HL-60 (cell line): ENCODE measurements at regions not wholly inside any gene's neighbourhood (a gene's known extent, or its start where the extent isn't known, plus 50 kb on each side); places are given as distances from the start of the nearest gene placed in this dataset.

Source experiments
- DNase-seq, 2 experiments: peaks; one replicate each; pipeline ENCODE4 v3.0.0-alpha.2; 2010 to 2020; ENCODE audit warnings: low read depth in 1 of 2, low spot score in 1 of 2
- H3K27ac ChIP-seq: fragments of 250-450 bp; sonication (Bioruptor Pico); replicated peaks from 2 replicates; pipeline ENCODE4 v1.5.1; 2020; ENCODE audit warnings: mild to moderate bottlenecking, moderate library complexity
- H3K27me3 ChIP-seq: fragments of 250-450 bp; sonication (Bioruptor Pico); 2 replicates; pipeline ENCODE4 v1.5.1; 2021; ENCODE audit warnings: mild to moderate bottlenecking, moderate library complexity; ENCODE audit not compliant: insufficient read depth, poor library complexity, severe bottlenecking
- H3K4me3 ChIP-seq: replicated peaks from 2 replicates; pipeline ENCODE4 v1.5.1; 2011; ENCODE audit warnings: mild to moderate bottlenecking, control low read depth, low read length; ENCODE audit not compliant: insufficient read depth
- GABPA ChIP-seq: IDR thresholded peaks from 2 replicates; pipeline ENCODE4 v1.6.1; 2012; ENCODE audit warnings: low read depth
- POLR2AphosphoS5 ChIP-seq: IDR thresholded peaks from 2 replicates; pipeline ENCODE4 v1.6.1; 2012; ENCODE audit warnings: low read depth
- SPI1 ChIP-seq: IDR thresholded peaks from 2 replicates; pipeline ENCODE4 v1.6.1; 2012; ENCODE audit warnings: low read depth, mild to moderate bottlenecking, borderline replicate concordance
- TF ChIP-seq, protein P1 (sequence below): IDR thresholded peaks from 2 replicates; pipeline ENCODE4 v1.6.1; 2012; ENCODE audit warnings: low read depth; ENCODE audit not compliant: insufficient replicate concordance
- TF ChIP-seq, protein P2 (sequence below): IDR thresholded peaks from one replicate; pipeline ENCODE4 v1.5.1; 2011; ENCODE audit warnings: low read length, control low read depth, inconsistent platforms; ENCODE audit not compliant: insufficient read depth

DNA sequence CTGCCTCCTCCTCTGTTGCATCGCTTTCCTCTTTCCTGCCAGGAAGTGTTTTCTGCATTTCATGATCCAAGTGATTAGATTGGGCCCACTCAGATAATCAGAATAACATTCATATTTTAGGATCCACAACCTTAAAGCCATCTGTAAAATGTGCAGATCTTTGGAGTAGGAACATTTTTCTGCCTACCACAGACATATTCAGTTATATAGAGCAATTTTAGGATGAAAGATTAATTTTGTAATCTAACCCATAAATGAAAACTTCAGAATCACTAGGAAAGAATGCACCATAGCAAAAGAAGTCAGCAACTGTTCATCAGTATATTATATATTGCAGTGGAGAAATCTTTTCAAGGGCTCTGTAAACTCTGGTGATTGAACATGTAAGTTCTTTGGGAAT, 659.9 kb upstream of the LUZP2 start:
- no peak for DNase-seq
- Histone ChIP-seq H3K4me3 (no peak overlapping the region), H3K27ac (no peak overlapping the region), H3K27me3 (no peaks in the 10 kb centered on the region)
- TF ChIP-seq, protein P1, sequence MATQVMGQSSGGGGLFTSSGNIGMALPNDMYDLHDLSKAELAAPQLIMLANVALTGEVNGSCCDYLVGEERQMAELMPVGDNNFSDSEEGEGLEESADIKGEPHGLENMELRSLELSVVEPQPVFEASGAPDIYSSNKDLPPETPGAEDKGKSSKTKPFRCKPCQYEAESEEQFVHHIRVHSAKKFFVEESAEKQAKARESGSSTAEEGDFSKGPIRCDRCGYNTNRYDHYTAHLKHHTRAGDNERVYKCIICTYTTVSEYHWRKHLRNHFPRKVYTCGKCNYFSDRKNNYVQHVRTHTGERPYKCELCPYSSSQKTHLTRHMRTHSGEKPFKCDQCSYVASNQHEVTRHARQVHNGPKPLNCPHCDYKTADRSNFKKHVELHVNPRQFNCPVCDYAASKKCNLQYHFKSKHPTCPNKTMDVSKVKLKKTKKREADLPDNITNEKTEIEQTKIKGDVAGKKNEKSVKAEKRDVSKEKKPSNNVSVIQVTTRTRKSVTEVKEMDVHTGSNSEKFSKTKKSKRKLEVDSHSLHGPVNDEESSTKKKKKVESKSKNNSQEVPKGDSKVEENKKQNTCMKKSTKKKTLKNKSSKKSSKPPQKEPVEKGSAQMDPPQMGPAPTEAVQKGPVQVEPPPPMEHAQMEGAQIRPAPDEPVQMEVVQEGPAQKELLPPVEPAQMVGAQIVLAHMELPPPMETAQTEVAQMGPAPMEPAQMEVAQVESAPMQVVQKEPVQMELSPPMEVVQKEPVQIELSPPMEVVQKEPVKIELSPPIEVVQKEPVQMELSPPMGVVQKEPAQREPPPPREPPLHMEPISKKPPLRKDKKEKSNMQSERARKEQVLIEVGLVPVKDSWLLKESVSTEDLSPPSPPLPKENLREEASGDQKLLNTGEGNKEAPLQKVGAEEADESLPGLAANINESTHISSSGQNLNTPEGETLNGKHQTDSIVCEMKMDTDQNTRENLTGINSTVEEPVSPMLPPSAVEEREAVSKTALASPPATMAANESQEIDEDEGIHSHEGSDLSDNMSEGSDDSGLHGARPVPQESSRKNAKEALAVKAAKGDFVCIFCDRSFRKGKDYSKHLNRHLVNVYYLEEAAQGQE: no peak

DNA sequence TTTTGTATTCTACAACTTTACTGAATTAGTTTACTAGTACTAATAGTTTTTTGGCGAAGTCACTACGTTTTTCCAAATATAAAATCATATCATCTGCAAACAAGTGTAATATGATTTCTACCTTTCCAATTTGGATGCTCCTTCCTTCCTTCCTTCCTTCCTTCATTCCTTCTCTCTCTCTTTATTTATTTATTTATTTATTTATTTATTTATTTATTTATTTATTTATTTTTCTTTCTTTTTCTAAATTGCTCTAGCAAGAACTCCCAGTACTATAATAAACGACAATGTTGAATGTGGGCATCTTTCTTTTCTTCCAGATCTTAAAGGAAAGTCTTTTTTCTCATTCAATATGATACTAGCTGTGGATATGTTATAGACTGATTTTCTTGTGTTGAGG, 656.0 kb upstream of the LUZP2 start:
- no peak for DNase-seq
- Histone ChIP-seq H3K4me3 (no peak overlapping the region), H3K27me3 (no peaks in the 10 kb centered on the region), H3K27ac (no peak overlapping the region)
- TF ChIP-seq POLR2AphosphoS5 (no peak), SPI1 (no peak), GABPA (no peak)
- TF ChIP-seq, protein P2, sequence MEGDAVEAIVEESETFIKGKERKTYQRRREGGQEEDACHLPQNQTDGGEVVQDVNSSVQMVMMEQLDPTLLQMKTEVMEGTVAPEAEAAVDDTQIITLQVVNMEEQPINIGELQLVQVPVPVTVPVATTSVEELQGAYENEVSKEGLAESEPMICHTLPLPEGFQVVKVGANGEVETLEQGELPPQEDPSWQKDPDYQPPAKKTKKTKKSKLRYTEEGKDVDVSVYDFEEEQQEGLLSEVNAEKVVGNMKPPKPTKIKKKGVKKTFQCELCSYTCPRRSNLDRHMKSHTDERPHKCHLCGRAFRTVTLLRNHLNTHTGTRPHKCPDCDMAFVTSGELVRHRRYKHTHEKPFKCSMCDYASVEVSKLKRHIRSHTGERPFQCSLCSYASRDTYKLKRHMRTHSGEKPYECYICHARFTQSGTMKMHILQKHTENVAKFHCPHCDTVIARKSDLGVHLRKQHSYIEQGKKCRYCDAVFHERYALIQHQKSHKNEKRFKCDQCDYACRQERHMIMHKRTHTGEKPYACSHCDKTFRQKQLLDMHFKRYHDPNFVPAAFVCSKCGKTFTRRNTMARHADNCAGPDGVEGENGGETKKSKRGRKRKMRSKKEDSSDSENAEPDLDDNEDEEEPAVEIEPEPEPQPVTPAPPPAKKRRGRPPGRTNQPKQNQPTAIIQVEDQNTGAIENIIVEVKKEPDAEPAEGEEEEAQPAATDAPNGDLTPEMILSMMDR: no peak
- TF ChIP-seq, protein P1: no peak

DNA sequence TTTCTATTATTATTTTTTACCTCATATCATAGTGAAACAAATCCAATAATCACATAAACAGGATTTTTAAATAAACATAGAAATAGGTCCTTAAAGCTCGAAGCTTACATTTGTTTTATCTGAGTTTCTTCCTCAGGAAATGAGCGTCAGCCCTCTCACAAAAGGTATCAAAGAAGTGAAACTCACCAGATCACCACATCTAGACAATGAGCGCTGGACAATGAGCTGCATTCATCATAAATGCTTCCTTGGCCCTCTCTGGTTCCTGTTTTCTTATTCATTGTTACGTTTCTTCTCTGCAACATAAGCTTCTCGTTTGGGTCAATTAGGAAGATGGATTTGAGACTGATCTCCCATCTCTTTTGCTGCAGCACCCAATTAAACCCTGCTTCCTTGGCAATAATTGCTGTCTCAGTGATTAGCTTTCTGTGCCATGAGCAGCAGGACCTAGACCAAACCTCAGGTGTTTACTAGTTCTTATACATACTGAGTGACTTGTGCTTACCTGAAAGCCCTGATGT, 649.9 kb upstream of the LUZP2 start:
- no peak for DNase-seq
- TF ChIP-seq POLR2AphosphoS5: no peak
- TF ChIP-seq, protein P1: no peak
- TF ChIP-seq GABPA: no peak
- no peak for TF ChIP-seq SPI1
- H3K4me3 ChIP-seq: no peak overlapping the region
- no peak overlapping the region for H3K27ac ChIP-seq
- H3K27me3 ChIP-seq: no peaks in the 10 kb centered on the region

DNA sequence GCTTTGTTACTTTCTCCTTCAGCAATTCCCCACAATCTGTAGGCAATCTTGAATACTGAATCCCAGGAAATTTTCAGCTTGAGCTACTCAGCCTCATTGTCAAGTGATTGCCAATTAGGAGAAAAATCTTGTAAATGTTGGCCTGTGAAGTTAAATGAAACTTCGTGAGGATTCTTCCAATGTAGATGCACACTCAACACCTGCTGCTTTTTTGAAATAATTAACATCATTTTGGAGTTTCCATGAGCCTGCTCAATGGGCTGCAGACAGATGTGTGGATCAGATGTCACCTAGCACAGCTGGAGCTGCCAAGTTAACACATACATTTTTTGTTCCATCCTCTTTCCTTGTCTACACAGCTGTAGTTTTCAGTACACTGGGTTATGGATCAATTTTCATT, 645.6 kb upstream of the LUZP2 start:
- Histone ChIP-seq H3K4me3 (no peak overlapping the region), H3K27me3 (no peaks in the 10 kb centered on the region), H3K27ac (no peak overlapping the region)
- TF ChIP-seq, protein P1: no peak
- TF ChIP-seq GABPA (no peak), POLR2AphosphoS5 (no peak), SPI1 (no peak)
- TF ChIP-seq, protein P2: no peak
- no peak for DNase-seq
